Mammary epithelial cell (primary cell): ENCODE measurements at regions not wholly inside any gene's neighbourhood (a gene's known extent, or its start where the extent isn't known, plus 50 kb on each side); places are given as distances from the start of the nearest gene placed in this dataset.

Source experiments
- EZH2 ChIP-seq: IDR thresholded peaks from 2 replicates; pipeline ENCODE4 v1.6.1; 2012; ENCODE audit warnings: low read length, inconsistent platforms, borderline replicate concordance
- TF ChIP-seq, protein P1 (sequence below), 2 donors: IDR thresholded peaks in 1 of 2; conservative IDR thresholded peaks in 1 of 2; 2 replicates each; pipeline ENCODE4 v1.5.1; 2011 to 2012; ENCODE audit warnings: inconsistent platforms in 2 of 2, low read length in 2 of 2, mild to moderate bottlenecking in 2 of 2, control low read depth in 1 of 2, low read depth in 1 of 2; ENCODE audit not compliant: insufficient read depth in 1 of 2; ENCODE audit errors: extremely low read depth in 1 of 2

DNA sequence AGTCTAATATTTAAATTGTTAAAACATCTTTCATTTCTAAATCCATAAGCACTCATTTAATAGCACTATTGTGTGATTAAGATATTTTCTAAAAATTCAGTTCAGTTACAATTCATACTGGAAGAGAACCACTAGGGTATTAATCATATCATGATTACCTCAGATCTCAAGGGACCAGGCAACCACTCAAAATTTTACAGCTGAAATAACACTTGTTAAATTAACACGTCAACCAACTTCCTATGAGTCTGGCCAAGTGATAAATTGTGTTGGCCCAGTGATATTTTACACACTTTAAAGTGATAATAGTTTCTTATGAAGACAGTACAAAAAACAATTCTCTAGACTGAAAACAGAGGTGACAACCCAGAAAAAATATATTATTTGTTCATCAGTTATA is 869.0 kb upstream of the ADGRB3 start:
- TF ChIP-seq, protein P1, sequence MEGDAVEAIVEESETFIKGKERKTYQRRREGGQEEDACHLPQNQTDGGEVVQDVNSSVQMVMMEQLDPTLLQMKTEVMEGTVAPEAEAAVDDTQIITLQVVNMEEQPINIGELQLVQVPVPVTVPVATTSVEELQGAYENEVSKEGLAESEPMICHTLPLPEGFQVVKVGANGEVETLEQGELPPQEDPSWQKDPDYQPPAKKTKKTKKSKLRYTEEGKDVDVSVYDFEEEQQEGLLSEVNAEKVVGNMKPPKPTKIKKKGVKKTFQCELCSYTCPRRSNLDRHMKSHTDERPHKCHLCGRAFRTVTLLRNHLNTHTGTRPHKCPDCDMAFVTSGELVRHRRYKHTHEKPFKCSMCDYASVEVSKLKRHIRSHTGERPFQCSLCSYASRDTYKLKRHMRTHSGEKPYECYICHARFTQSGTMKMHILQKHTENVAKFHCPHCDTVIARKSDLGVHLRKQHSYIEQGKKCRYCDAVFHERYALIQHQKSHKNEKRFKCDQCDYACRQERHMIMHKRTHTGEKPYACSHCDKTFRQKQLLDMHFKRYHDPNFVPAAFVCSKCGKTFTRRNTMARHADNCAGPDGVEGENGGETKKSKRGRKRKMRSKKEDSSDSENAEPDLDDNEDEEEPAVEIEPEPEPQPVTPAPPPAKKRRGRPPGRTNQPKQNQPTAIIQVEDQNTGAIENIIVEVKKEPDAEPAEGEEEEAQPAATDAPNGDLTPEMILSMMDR (conservative IDR thresholded peaks at IDR 0.05 in 1 of 2, IDR thresholded peaks at IDR 0.05 in 1 of 2; ENCODE audit: extremely low read depth in 1 of 2, insufficient read depth in 1 of 2, low read depth in 1 of 2, low read length in 2 of 2), result no peak
- TF ChIP-seq EZH2, result no peak
